GM13976 (cell line): ENCODE measurements at regions not wholly inside any gene's neighbourhood (a gene's known extent, or its start where the extent isn't known, plus 50 kb on each side); places are given as distances from the start of the nearest gene placed in this dataset.

Experiments used
- DNase-seq: peaks from one replicate; pipeline ENCODE4 v3.0.0; 2012; ENCODE audit warnings: low spot score
- CTCF ChIP-seq: IDR thresholded peaks from 2 replicates; pipeline ENCODE4 v1.5.1; 2012; ENCODE audit warnings: borderline replicate concordance, mild to moderate bottlenecking; ENCODE audit not compliant: insufficient read depth; ENCODE audit errors: extremely low read depth, missing control alignments, control extremely low read depth
- in situ Hi-C: fragments of 300-500 bp; cut with MboI; formaldehyde crosslinking; loops from one replicate; pipeline ENCODE4 v1.12.0; 2022; ENCODE audit warnings: low sequenced_read_pairs, mixed read lengths, inconsistent platforms; ENCODE audit not compliant: unreplicated experiment

GRCh38 chr12:29945904-29946303 is 162.2 kb upstream of the TMTC1 start:
- no peak for TF ChIP-seq CTCF
- DNase-seq, result no peak
- in situ Hi-C loops, result no loop called here

- TF ChIP-seq CTCF, result no peak
- DNase-seq, result no peak
- in situ Hi-C loops, result no loop called here
These were observed 160.7 kb upstream of the TMTC1 start for GRCh38 chr12:29944269-29945000.

- in situ Hi-C loops, result no loop called here
- no peak for DNase-seq
- no peak for TF ChIP-seq CTCF
These were observed 159.9 kb upstream of the TMTC1 start for GRCh38 chr12:29943683-29944082.

- no peak for TF ChIP-seq CTCF
- no peak for DNase-seq
- in situ Hi-C loops, result no loop called here
These were observed 157.1 kb upstream of the TMTC1 start for GRCh38 chr12:29940811-29941210.

GRCh38 chr12:29930503-29930902 is 146.8 kb upstream of the TMTC1 start:
- TF ChIP-seq CTCF, result no peak
- in situ Hi-C loops, result no loop called here
- DNase-seq, result no peak

- DNase-seq, result no peak
- no peak for TF ChIP-seq CTCF
- in situ Hi-C loops, result no loop called here
These were observed 145.6 kb upstream of the TMTC1 start for GRCh38 chr12:29929295-29929694.
